ENCODE measurements at regions not wholly inside any gene's neighbourhood (a gene's known extent, or its start where the extent isn't known, plus 50 kb on each side); places are given as distances from the start of the nearest gene placed in this dataset.
A peak's percentile ranks its signal among the peaks of the same experiment; 100 is the strongest.

GRCh38 chr1:94693029-94693428, 127.1 kb upstream of the SLC44A3 start:
- TF ChIP-seq, protein P1, sequence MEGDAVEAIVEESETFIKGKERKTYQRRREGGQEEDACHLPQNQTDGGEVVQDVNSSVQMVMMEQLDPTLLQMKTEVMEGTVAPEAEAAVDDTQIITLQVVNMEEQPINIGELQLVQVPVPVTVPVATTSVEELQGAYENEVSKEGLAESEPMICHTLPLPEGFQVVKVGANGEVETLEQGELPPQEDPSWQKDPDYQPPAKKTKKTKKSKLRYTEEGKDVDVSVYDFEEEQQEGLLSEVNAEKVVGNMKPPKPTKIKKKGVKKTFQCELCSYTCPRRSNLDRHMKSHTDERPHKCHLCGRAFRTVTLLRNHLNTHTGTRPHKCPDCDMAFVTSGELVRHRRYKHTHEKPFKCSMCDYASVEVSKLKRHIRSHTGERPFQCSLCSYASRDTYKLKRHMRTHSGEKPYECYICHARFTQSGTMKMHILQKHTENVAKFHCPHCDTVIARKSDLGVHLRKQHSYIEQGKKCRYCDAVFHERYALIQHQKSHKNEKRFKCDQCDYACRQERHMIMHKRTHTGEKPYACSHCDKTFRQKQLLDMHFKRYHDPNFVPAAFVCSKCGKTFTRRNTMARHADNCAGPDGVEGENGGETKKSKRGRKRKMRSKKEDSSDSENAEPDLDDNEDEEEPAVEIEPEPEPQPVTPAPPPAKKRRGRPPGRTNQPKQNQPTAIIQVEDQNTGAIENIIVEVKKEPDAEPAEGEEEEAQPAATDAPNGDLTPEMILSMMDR (conservative IDR thresholded peaks at IDR 0.05; ENCODE audit: low read length): peak; percentile 47
- TF ChIP-seq EZH2phosphoT487 (IDR thresholded peaks at IDR 0.05; ENCODE audit: borderline replicate concordance): no peak
